MCF 10A (cell line): ENCODE measurements at regions not wholly inside any gene's neighbourhood (a gene's known extent, or its start where the extent isn't known, plus 50 kb on each side); places are given as distances from the start of the nearest gene placed in this dataset.
A peak's percentile ranks its signal among the peaks of the same experiment; 100 is the strongest.

ENCODE experiments used
- BruUV-seq: library from RNA; stranded (reverse); fragments of 400-500 nt; replicated peaks from 2 replicates; lab custom pipeline; 2021; lab: Mats Ljungman, UMichigan
- CTCF ChIA-PET: fragments of 300-600 bp; sonication (Branson Sonifier 250); formaldehyde crosslinking; extraction: SDS; loops from one replicate; lab custom pipeline; 2021; ENCODE audit warnings: antibody characterized with exemption, inconsistent platforms; lab: Yijun Ruan, JAX
- POLR2A ChIA-PET: fragments of 300-600, 350-650 bp; sonication (Branson Sonifier 250); formaldehyde crosslinking; extraction: SDS; loops from one replicate; lab custom pipeline; 2020; ENCODE audit warnings: antibody characterized with exemption, inconsistent platforms; lab: Yijun Ruan, JAX
- DNase-seq: peaks from one replicate; pipeline ENCODE4 v3.0.0-alpha.2; 2018; ENCODE audit not compliant: unreplicated experiment
- H3K27ac Mint-ChIP-seq: one replicate; pipeline ENCODE4 v1.8.0; 2022; ENCODE audit warnings: mild to moderate bottlenecking, low read depth, mixed read lengths; ENCODE audit not compliant: unreplicated experiment
- H3K27me3 Mint-ChIP-seq: one replicate; pipeline ENCODE4 v1.8.0; 2022; ENCODE audit warnings: mixed read lengths; ENCODE audit not compliant: insufficient read depth, unreplicated experiment
- H3K36me3 Mint-ChIP-seq: one replicate; pipeline ENCODE4 v1.8.0; 2022; ENCODE audit warnings: mild to moderate bottlenecking, moderate library complexity, mixed read lengths; ENCODE audit not compliant: insufficient read depth, unreplicated experiment
- H3K4me1 Mint-ChIP-seq: one replicate; pipeline ENCODE4 v1.8.0; 2022; ENCODE audit warnings: mixed read lengths; ENCODE audit not compliant: insufficient read depth, unreplicated experiment
- H3K4me3 Mint-ChIP-seq: one replicate; pipeline ENCODE4 v1.8.0; 2022; ENCODE audit warnings: mild to moderate bottlenecking, moderate library complexity, mixed read lengths; ENCODE audit not compliant: unreplicated experiment
- H3K9me3 Mint-ChIP-seq: one replicate; pipeline ENCODE4 v1.8.0; 2022; ENCODE audit warnings: mixed read lengths; ENCODE audit not compliant: unreplicated experiment
- CTCF ChIP-seq: fragments of 200-600 bp; IDR thresholded peaks from one replicate; pipeline ENCODE4 v1.8.0; 2022; ENCODE audit warnings: antibody characterized with exemption, mild to moderate bottlenecking; ENCODE audit not compliant: unreplicated experiment
- intact Hi-C: fragments of 100-400 bp; cut with micrococcal nuclease; formaldehyde crosslinking; loops from 2 replicates; pipeline ENCODE4 v1.14.1; 2022

- no peaks in the 10 kb centered on the region for H3K4me1 Mint-ChIP-seq
- intact Hi-C loops = no loop called here
Measured at GRCh38 chr4:136390824-136391223, 1141.5 kb downstream of the PCDH18 start.

DNA sequence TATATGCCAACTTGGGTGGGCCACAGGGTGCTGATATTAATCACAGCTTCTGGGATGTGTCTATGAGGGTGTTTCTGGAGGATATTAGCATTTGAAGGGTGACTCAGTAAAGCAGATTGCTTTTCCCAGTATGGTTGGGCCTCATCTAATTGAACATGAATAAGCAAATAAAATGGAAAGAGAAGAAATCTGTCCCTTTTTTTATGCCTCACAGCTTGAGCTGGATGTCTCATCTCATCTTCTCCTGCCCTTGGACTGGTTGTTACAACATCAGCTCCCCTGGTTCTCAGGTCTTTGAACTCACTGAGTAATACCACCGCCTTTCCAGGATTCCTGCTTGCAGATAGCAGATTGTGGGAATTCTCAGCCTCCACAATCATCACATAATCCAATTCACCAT is 1149.2 kb downstream of the PCDH18 start:
- no TSS peak for BruUV-seq
- ChIA-PET POLR2A (no interaction called here), CTCF (interaction anchor here (0.6 kb wide), 1 partner anchor 576 kb away, joined by 3 read pairs; no protein-coding TSS in a partner anchor)
- no peak overlapping the region for H3K4me3 Mint-ChIP-seq
- peaks cover 5% of the 10 kb centered on the region for H3K36me3 Mint-ChIP-seq
- no peaks in the 10 kb centered on the region for H3K27me3 Mint-ChIP-seq
- intact Hi-C loops = no loop called here
- no peak for DNase-seq
- H3K27ac Mint-ChIP-seq = no peak overlapping the region
- no peak for TF ChIP-seq CTCF
- H3K4me1 Mint-ChIP-seq = no peaks in the 10 kb centered on the region
- no peaks in the 10 kb centered on the region for H3K9me3 Mint-ChIP-seq

More at GRCh38 chr4:136390824-136391223, 1141.5 kb downstream of the PCDH18 start:
- ChIA-PET POLR2A (no interaction called here), CTCF (no interaction called here)
- Mint-ChIP-seq H3K4me3 (no peak overlapping the region), H3K27me3 (no peaks in the 10 kb centered on the region), H3K27ac (no peak overlapping the region), H3K36me3 (no peaks in the 10 kb centered on the region), H3K9me3 (no peaks in the 10 kb centered on the region)
- no peak for DNase-seq
- TF ChIP-seq CTCF = no peak
- no TSS peak for BruUV-seq

- peaks cover 11% of the 10 kb centered on the region for H3K4me1 Mint-ChIP-seq
- intact Hi-C loops = no loop called here
- H3K9me3 Mint-ChIP-seq = no peaks in the 10 kb centered on the region
- H3K27ac Mint-ChIP-seq = no peak overlapping the region
- no peak for DNase-seq
- no peaks in the 10 kb centered on the region for H3K36me3 Mint-ChIP-seq
- CTCF ChIA-PET = interaction anchor here (1.3 kb wide), 1 partner anchor 43 kb away, joined by 3 read pairs; no protein-coding TSS in a partner anchor
- no TSS peak for BruUV-seq
- H3K27me3 Mint-ChIP-seq = no peaks in the 10 kb centered on the region
- POLR2A ChIA-PET = interaction anchor here (0.6 kb wide), 1 partner anchor 826 kb away, joined by 3 read pairs; no protein-coding TSS in a partner anchor
- no peak for TF ChIP-seq CTCF
- H3K4me3 Mint-ChIP-seq = no peak overlapping the region
Measured at GRCh38 chr4:136371231-136371630, 1161.1 kb downstream of the PCDH18 start.

DNA sequence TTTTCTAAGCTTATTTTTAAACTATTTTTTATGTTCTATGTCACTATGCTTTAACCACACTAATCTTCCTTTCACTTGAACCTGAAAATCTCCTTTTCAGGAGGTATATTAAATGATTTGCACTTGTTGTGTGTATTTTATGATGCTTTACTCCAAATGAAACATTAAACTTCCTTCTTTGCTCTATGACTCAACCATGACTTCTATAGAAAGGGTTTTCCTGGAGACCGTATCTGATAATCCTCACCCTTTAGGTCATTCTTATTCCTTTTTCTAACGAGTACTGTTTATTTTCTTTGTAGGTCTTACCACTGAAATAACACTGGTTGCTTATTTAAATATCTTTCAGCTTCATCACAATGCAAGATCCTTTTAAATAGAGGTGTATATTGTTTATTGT is 1163.2 kb downstream of the PCDH18 start:
- Mint-ChIP-seq H3K27ac (no peak overlapping the region), H3K27me3 (no peaks in the 10 kb centered on the region), H3K4me3 (no peak overlapping the region), H3K36me3 (no peaks in the 10 kb centered on the region), H3K9me3 (no peaks in the 10 kb centered on the region), H3K4me1 (peaks cover 11% of the 10 kb centered on the region)
- ChIA-PET CTCF (interaction anchor here (0.7 kb wide), 1 partner anchor 10 kb away, joined by 3 read pairs; no protein-coding TSS in a partner anchor), POLR2A (no interaction called here)
- TF ChIP-seq CTCF = no peak
- intact Hi-C loops = no loop called here
- no TSS peak for BruUV-seq
- peak; percentile 9 for DNase-seq
